Esophagus muscularis mucosa (tissue), 2 donors: ENCODE measurements at regions not wholly inside any gene's neighbourhood (a gene's known extent, or its start where the extent isn't known, plus 50 kb on each side); places are given as distances from the start of the nearest gene placed in this dataset.

Experiments
- POLR2A ChIP-seq: fragments of 450-650 bp; IDR thresholded peaks from one replicate; pipeline ENCODE4 v1.6.1; 2017; ENCODE audit warnings: antibody characterized with exemption, moderate library complexity, mild to moderate bottlenecking, low read depth
- POLR2AphosphoS5 ChIP-seq, 2 donors: sonication (generic); formaldehyde crosslinking; IDR thresholded peaks; one replicate each; pipeline ENCODE4 v1.6.1; 2017; ENCODE audit warnings: antibody characterized with exemption in 2 of 2

DNA sequence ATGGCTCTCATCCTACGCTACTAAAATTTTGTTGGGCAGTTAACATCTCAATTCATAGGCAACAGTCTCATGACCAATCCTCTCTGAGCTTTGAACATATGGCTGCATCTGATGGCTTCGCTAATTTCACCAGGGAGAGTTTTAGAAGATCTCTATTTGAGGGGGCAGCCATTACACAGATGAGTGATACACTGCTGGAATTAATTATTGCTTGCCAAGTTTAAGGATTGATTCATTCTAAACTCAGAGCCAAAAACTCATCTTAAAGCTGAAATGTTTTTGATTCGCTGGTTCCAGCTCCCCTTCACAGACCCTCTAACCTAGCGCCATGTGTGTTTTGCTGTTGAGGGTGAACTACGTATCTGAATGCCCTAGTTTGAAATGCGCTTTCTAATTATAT, 519.9 kb upstream of the WWC1 start:
- TF ChIP-seq POLR2A (no peak), POLR2AphosphoS5 (IDR thresholded peaks at IDR 0.05) (no peak)
